ENCODE measurements at regions not wholly inside any gene's neighbourhood (a gene's known extent, or its start where the extent isn't known, plus 50 kb on each side); places are given as distances from the start of the nearest gene placed in this dataset.
"Not testable (repeated sequence)": the region's sequence is repeated elsewhere in the genome, so short reads cannot be mapped to it uniquely, and the experiment has no call there.

DNA sequence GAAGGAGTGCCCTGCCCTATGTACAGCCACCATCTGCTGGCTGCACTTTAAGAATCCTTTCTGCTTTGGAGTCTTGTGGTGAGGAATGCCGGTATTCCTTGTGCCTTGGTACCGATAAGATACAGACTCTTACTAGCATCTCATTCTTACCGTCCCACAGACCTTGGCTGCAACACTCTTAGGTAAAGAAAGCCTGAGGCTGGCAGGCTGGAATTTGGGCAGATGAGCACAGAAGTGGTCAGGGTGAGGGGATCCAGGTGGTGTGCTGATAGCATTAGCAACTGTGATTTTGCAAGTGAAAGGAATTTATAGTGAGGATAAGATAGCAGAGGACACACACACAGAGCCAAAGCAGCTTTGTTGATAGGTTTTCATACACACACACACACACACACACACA lies 198.1 kb downstream of the ENC1 start:
- in situ Hi-C loops (cut with HindIII; ENCODE audit: low sequenced_read_pairs) = no loop called here

GRCh38 chr5:74441616-74442015 lies 198.9 kb downstream of the ENC1 start:
- TF ChIP-seq, protein P1, sequence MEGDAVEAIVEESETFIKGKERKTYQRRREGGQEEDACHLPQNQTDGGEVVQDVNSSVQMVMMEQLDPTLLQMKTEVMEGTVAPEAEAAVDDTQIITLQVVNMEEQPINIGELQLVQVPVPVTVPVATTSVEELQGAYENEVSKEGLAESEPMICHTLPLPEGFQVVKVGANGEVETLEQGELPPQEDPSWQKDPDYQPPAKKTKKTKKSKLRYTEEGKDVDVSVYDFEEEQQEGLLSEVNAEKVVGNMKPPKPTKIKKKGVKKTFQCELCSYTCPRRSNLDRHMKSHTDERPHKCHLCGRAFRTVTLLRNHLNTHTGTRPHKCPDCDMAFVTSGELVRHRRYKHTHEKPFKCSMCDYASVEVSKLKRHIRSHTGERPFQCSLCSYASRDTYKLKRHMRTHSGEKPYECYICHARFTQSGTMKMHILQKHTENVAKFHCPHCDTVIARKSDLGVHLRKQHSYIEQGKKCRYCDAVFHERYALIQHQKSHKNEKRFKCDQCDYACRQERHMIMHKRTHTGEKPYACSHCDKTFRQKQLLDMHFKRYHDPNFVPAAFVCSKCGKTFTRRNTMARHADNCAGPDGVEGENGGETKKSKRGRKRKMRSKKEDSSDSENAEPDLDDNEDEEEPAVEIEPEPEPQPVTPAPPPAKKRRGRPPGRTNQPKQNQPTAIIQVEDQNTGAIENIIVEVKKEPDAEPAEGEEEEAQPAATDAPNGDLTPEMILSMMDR (IDR thresholded peaks at IDR 0.05; ENCODE audit: low read depth, low read length, missing control alignments) = no peak
- H3K4me3 ChIP-seq (ENCODE audit: low read depth, low read length) = no peak overlapping the region
- DNase-seq (ENCODE audit: low read depth) = no peak
- in situ Hi-C loops (cut with HindIII; ENCODE audit: low sequenced_read_pairs) = no loop called here

More for the DNA sequence above, 198.1 kb downstream of the ENC1 start:
- H3K4me3 ChIP-seq (ENCODE audit: low read depth, low read length) = no peak overlapping the region
- DNase-seq (ENCODE audit: low read depth) = no peak
- TF ChIP-seq, protein P1 (IDR thresholded peaks at IDR 0.05; ENCODE audit: low read depth, low read length, missing control alignments) = no peak

DNA sequence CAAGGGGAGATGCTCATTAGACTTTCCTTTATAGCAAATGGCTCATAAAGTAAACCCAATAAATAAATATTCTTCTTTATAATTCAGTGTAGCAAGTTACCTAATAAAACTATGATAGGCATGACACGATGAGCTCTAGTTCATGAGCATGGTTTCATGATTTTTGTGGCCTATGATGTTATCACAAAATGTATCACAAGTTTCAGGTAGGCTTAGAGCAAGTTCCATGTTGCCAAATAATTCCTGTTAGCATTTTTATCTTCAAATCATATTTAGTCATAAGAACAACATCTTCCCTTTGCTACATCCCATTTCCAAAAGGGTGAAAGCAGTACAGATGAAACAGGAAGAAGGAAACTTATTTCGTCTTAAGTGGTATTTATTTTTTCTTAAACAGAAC lies 200.2 kb downstream of the ENC1 start:
- TF ChIP-seq, protein P1 (IDR thresholded peaks at IDR 0.05; ENCODE audit: low read depth, low read length, missing control alignments) = no peak
- in situ Hi-C loops (cut with HindIII; ENCODE audit: low sequenced_read_pairs) = no loop called here
- no peak overlapping the region for H3K4me3 ChIP-seq (ENCODE audit: low read depth, low read length)
- DNase-seq (ENCODE audit: low read depth) = no peak

DNA sequence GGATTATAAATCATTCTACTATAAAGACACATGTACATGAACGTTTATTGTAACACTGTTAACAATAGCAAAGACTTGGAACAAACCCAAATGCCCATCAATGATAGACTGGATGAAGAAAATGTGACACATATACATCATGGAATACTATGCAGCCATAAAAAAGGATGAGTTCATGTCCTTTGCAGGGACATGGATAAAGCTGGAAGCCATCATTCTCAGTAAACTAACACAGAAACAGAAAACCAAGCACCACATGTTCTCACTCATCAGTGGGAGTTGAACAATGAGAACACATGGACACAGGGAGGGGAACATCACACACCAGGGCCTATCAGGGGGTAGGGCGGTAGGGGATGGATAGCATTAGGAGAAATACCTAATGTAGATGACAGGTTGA lies 202.7 kb downstream of the ENC1 start:
- H3K4me3 ChIP-seq (ENCODE audit: low read depth, low read length); in situ Hi-C loops (cut with HindIII; ENCODE audit: low sequenced_read_pairs); DNase-seq (ENCODE audit: low read depth): not testable (repeated sequence)

GRCh38 chr5:74433896-74434829 lies 206.4 kb downstream of the ENC1 start:
- no peak for DNase-seq (ENCODE audit: low read depth)
- TF ChIP-seq, protein P1 (IDR thresholded peaks at IDR 0.05; ENCODE audit: low read depth, low read length, missing control alignments) = no peak
- H3K4me3 ChIP-seq (ENCODE audit: low read depth, low read length) = no peak overlapping the region
- in situ Hi-C loops (cut with HindIII; ENCODE audit: low sequenced_read_pairs) = no loop called here

DNA sequence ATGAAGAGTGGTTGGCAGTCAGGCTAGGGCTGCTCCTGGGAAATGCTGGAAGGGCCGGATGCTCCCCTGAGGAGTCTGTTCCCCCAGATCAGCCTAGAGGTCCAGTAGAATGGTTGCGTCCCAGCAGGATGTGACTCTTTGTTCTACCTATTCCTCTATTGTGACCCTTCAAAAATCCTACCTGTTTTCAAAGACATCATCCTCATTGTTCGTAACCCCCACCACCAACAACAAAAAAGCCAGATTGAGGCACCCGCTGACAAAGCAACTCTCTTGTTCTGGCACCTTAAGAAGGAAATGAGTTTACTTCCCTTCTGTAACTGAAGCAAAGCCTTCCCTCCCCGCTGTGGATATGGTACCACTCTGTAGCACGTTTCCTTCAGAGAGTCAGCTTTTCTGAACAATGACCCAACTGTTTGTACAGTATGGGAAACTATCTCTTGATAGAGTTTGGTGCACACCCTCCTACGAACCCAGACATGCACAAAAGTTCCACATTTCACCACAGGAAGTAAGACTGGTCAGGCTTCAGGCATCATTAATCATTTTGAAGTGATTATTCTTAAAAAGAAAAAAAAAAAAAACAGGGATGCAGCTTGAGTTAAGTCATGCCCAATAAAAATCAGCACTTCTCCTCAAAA lies 207.2 kb downstream of the ENC1 start:
- in situ Hi-C loops (cut with HindIII; ENCODE audit: low sequenced_read_pairs) = no loop called here
- H3K4me3 ChIP-seq (ENCODE audit: low read depth, low read length) = no peak overlapping the region
- no peak for DNase-seq (ENCODE audit: low read depth)
- TF ChIP-seq, protein P1 (IDR thresholded peaks at IDR 0.05; ENCODE audit: low read depth, low read length, missing control alignments) = no peak

DNA sequence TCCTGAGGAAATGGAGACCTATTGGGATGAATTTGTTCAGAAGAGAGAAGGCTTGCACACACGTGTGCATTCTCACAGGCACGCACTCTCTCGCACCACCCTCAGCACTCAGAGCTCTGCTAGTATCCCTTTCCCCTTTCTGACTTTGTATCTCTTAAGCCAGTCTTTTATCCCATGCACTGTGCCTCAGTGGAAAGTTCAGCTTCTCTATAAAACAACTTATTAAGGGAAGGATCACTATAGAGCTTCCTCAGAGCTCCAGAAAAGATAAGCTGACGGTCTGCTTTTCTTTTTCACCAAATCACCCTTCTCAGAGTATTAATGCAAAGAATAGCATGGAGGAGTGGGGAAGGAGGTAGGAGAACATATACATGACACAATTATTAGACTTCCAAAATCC lies 207.8 kb downstream of the ENC1 start:
- in situ Hi-C loops (cut with HindIII; ENCODE audit: low sequenced_read_pairs) = no loop called here
- TF ChIP-seq, protein P1 (IDR thresholded peaks at IDR 0.05; ENCODE audit: low read depth, low read length, missing control alignments) = no peak
- no peak overlapping the region for H3K4me3 ChIP-seq (ENCODE audit: low read depth, low read length)
- DNase-seq (ENCODE audit: low read depth) = no peak
